HEK293 (cell line): ENCODE measurements at regions not wholly inside any gene's neighbourhood (a gene's known extent, or its start where the extent isn't known, plus 50 kb on each side); places are given as distances from the start of the nearest gene placed in this dataset.

ENCODE experiments used
- CTCF ChIA-PET: fragments of 350-600 bp; formaldehyde crosslinking; extraction: SDS; loops from one replicate; lab custom pipeline; 2021; ENCODE audit warnings: antibody characterized with exemption; lab: Yijun Ruan, JAX
- POLR2A ChIA-PET: fragments of 300-600 bp; formaldehyde crosslinking; extraction: SDS; loops from one replicate; lab custom pipeline; 2020; ENCODE audit warnings: antibody characterized with exemption, inconsistent platforms; lab: Yijun Ruan, JAX
- H3K27ac ChIP-seq: fragments of 200-500 bp; sonication (Bioruptor generic); 2 replicates; pipeline ENCODE4 v1.5.1; 2014; ENCODE audit warnings: low read depth, low read length, control low read depth, inconsistent platforms; ENCODE audit errors: extremely low read depth
- H3K36me3 ChIP-seq, 2 experiments: fragments of 200-500 bp in 1 of 2; sonication (Bioruptor generic) in 1 of 2; 1 replicate in 1 of 2; 2 replicates in 1 of 2; pipeline ENCODE4 v1.5.1; 2014 to 2017; ENCODE audit warnings: inconsistent platforms in 2 of 2, low read length in 2 of 2; ENCODE audit not compliant: control insufficient read depth in 2 of 2, insufficient read depth in 1 of 2
- H3K4me1 ChIP-seq: fragments of 200-500 bp; sonication (Bioruptor generic); 2 replicates; pipeline ENCODE4 v1.5.1; 2014; ENCODE audit warnings: mild to moderate bottlenecking, low read length, inconsistent platforms; ENCODE audit not compliant: control insufficient read depth, insufficient read depth
- H3K4me3 ChIP-seq: 2 replicates; pipeline ENCODE4 v1.5.1; 2011; ENCODE audit warnings: low read depth, mild to moderate bottlenecking, control low read depth, low read length, moderate library complexity
- H3K9me3 ChIP-seq: fragments of 200-500 bp; sonication (Bioruptor generic); 2 replicates; pipeline ENCODE4 v1.5.1; 2014; ENCODE audit warnings: low read depth, low read length, inconsistent platforms; ENCODE audit not compliant: control insufficient read depth, insufficient read depth
- GFI1B ChIP-seq: fragments of 450-650 bp; formaldehyde crosslinking; IDR thresholded peaks from 2 replicates; pipeline ENCODE4 v1.5.1; 2016; ENCODE audit warnings: missing biosample characterization, missing genetic modification characterization
- HIC1 ChIP-seq: fragments of 450-650 bp; formaldehyde crosslinking; IDR thresholded peaks from 2 replicates; pipeline ENCODE4 v1.5.1; 2016; ENCODE audit warnings: missing biosample characterization, missing genetic modification characterization
- MEIS1 ChIP-seq: sonication (generic); formaldehyde crosslinking; IDR thresholded peaks from 2 replicates; pipeline ENCODE4 v1.8.1; 2022; ENCODE audit warnings: missing genetic modification reagents, mild to moderate bottlenecking, borderline replicate concordance
- MYNN ChIP-seq: fragments of 450-650 bp; formaldehyde crosslinking; IDR thresholded peaks from 2 replicates; pipeline ENCODE4 v1.5.1; 2016; ENCODE audit warnings: missing biosample characterization, missing genetic modification characterization, borderline replicate concordance
- RBAK ChIP-seq: fragments of 450-650 bp; formaldehyde crosslinking; IDR thresholded peaks from 2 replicates; pipeline ENCODE4 v1.5.1; 2016; ENCODE audit warnings: missing biosample characterization, missing genetic modification characterization
- YY1 ChIP-seq: fragments of 450-650 bp; formaldehyde crosslinking; IDR thresholded peaks from 2 replicates; pipeline ENCODE4 v1.5.1; 2018; ENCODE audit warnings: missing biosample characterization, missing genetic modification characterization
- ZFHX2 ChIP-seq: fragments of 450-650 bp; formaldehyde crosslinking; conservative IDR thresholded peaks from 2 replicates; pipeline ENCODE4 v1.5.1; 2016; ENCODE audit warnings: missing biosample characterization, missing genetic modification characterization
- ZIC2 ChIP-seq: fragments of 450-650 bp; formaldehyde crosslinking; IDR thresholded peaks from 2 replicates; pipeline ENCODE4 v1.5.1; 2016; ENCODE audit warnings: missing biosample characterization, missing genetic modification characterization
- ZNF16 ChIP-seq: fragments of 450-650 bp; formaldehyde crosslinking; IDR thresholded peaks from 2 replicates; pipeline ENCODE4 v1.5.1; 2016; ENCODE audit warnings: low read depth, missing biosample characterization, missing genetic modification characterization
- ZNF221 ChIP-seq: fragments of 450-650 bp; formaldehyde crosslinking; IDR thresholded peaks from 2 replicates; pipeline ENCODE4 v1.5.1; 2017; ENCODE audit warnings: missing biosample characterization, missing genetic modification characterization, borderline replicate concordance
- ZNF23 ChIP-seq: fragments of 450-650 bp; formaldehyde crosslinking; IDR thresholded peaks from 2 replicates; pipeline ENCODE4 v1.5.1; 2016; ENCODE audit warnings: missing biosample characterization, missing genetic modification characterization, borderline replicate concordance
- ZNF404 ChIP-seq: fragments of 450-650 bp; formaldehyde crosslinking; IDR thresholded peaks from 2 replicates; pipeline ENCODE4 v1.5.1; 2017; ENCODE audit warnings: missing biosample characterization, missing genetic modification characterization
- ZNF510 ChIP-seq: fragments of 450-650 bp; formaldehyde crosslinking; IDR thresholded peaks from 2 replicates; pipeline ENCODE4 v1.5.1; 2018; ENCODE audit warnings: mild to moderate bottlenecking, missing genetic modification characterization, missing biosample characterization; ENCODE audit not compliant: insufficient replicate concordance
- ZNF521 ChIP-seq: fragments of 450-650 bp; formaldehyde crosslinking; IDR thresholded peaks from 2 replicates; pipeline ENCODE4 v1.5.1; 2017; ENCODE audit warnings: missing biosample characterization, mild to moderate bottlenecking, missing genetic modification characterization
- ZNF549 ChIP-seq: fragments of 450-650 bp; IDR thresholded peaks from 2 replicates; pipeline ENCODE4 v1.5.1; 2018; ENCODE audit warnings: missing biosample characterization, missing genetic modification characterization, mild to moderate bottlenecking, inconsistent platforms, moderate library complexity
- ZNF610 ChIP-seq: fragments of 450-650 bp; formaldehyde crosslinking; IDR thresholded peaks from 2 replicates; pipeline ENCODE4 v1.5.1; 2016; ENCODE audit warnings: missing biosample characterization, missing genetic modification characterization, borderline replicate concordance
- ZNF639 ChIP-seq: fragments of 450-650 bp; formaldehyde crosslinking; IDR thresholded peaks from 2 replicates; pipeline ENCODE4 v1.5.1; 2016; ENCODE audit warnings: missing biosample characterization, missing genetic modification characterization
- ZNF660 ChIP-seq: fragments of 450-650 bp; IDR thresholded peaks from 2 replicates; pipeline ENCODE4 v1.5.1; 2018; ENCODE audit warnings: missing biosample characterization, mild to moderate bottlenecking, missing genetic modification characterization
- ZNF837 ChIP-seq: fragments of 450-650 bp; formaldehyde crosslinking; IDR thresholded peaks from 2 replicates; pipeline ENCODE4 v1.5.1; 2016; ENCODE audit warnings: missing biosample characterization, missing genetic modification characterization
- ZSCAN5A ChIP-seq: fragments of 450-650 bp; formaldehyde crosslinking; IDR thresholded peaks from 2 replicates; pipeline ENCODE4 v1.5.1; 2016; ENCODE audit warnings: missing biosample characterization, missing genetic modification characterization

- H3K4me3 ChIP-seq: no peak overlapping the region
- H3K36me3 ChIP-seq: no peaks in the 10 kb centered on the region
- H3K27ac ChIP-seq: no peak overlapping the region
- POLR2A ChIA-PET: no interaction called here
- no peaks in the 10 kb centered on the region for H3K9me3 ChIP-seq
- TF ChIP-seq ZNF221 (tag by site-specific recombination) (no peak), ZNF23 (tag by site-specific recombination) (no peak), ZNF521 (no peak), ZNF610 (tag by site-specific recombination) (no peak), MYNN (tag by site-specific recombination) (no peak), ZSCAN5A (tag by site-specific recombination) (no peak), HIC1 (no peak), ZNF549 (tag by site-specific recombination) (no peak), ZNF660 (tag by site-specific recombination) (no peak)
- no peaks in the 10 kb centered on the region for H3K4me1 ChIP-seq
- CTCF ChIA-PET: no interaction called here
Observed at GRCh38 chr10:25761937-25762336, 172.1 kb upstream of the MYO3A start.

- no peaks in the 10 kb centered on the region for H3K36me3 ChIP-seq
- no peak overlapping the region for H3K27ac ChIP-seq
- POLR2A ChIA-PET: no interaction called here
- TF ChIP-seq YY1 (tag by site-specific recombination): no peak
- TF ChIP-seq ZFHX2 (tag by site-specific recombination): no peak
- no peak for TF ChIP-seq ZNF837 (tag by site-specific recombination)
- TF ChIP-seq ZNF510 (tag by site-specific recombination): no peak
- no peak for TF ChIP-seq ZIC2
- TF ChIP-seq ZNF16 (tag by site-specific recombination): no peak
- H3K9me3 ChIP-seq: no peaks in the 10 kb centered on the region
- no peak overlapping the region for H3K4me3 ChIP-seq
- H3K4me1 ChIP-seq: no peaks in the 10 kb centered on the region
- CTCF ChIA-PET: no interaction called here
Observed at GRCh38 chr10:25766213-25766612, 167.8 kb upstream of the MYO3A start.

GRCh38 chr10:25766687-25767221 is 167.3 kb upstream of the MYO3A start:
- TF ChIP-seq ZNF404 (tag by site-specific recombination) (no peak), GFI1B (tag by site-specific recombination) (no peak), MEIS1 (CRISPR knock-in tag) (no peak), RBAK (tag by site-specific recombination) (no peak), ZNF639 (tag by site-specific recombination) (no peak)
- TF ChIP-seq, all 188 proteins: peak for 0
- Histone ChIP-seq H3K27ac (no peak overlapping the region), H3K36me3 (no peaks in the 10 kb centered on the region), H3K4me1 (no peaks in the 10 kb centered on the region), H3K9me3 (no peaks in the 10 kb centered on the region), H3K4me3 (no peak overlapping the region)
- CTCF ChIA-PET: interaction anchor here (0.9 kb wide), 1 partner anchor 9 kb away, joined by 3 read pairs; no protein-coding TSS in a partner anchor
- POLR2A ChIA-PET: no interaction called here
